Smooth muscle cell (in vitro differentiated cells): ENCODE measurements at regions not wholly inside any gene's neighbourhood (a gene's known extent, or its start where the extent isn't known, plus 50 kb on each side); places are given as distances from the start of the nearest gene placed in this dataset.

Experiments
- DNase-seq: peaks from one replicate; lab custom pipeline; 2025; ENCODE audit not compliant: unreplicated experiment; lab: John Stamatoyannopoulos, UW
- H2AFZ ChIP-seq: fragments of 200-600 bp; sonication (generic); 2 replicates; pipeline ENCODE4 v1.6.0; 2016; ENCODE audit warnings: antibody characterized with exemption, low read depth, mild to moderate bottlenecking
- H3F3A ChIP-seq: fragments of 200-600 bp; sonication (generic); 2 replicates; pipeline ENCODE4 v1.6.0; 2017; ENCODE audit warnings: antibody characterized with exemption, low read depth
- H3K27ac ChIP-seq: fragments of 200-600 bp; sonication (generic); 2 replicates; pipeline ENCODE4 v1.5.1; 2016; ENCODE audit warnings: low read depth, mild to moderate bottlenecking
- H3K27me3 ChIP-seq: fragments of 200-600 bp; sonication (generic); 2 replicates; pipeline ENCODE4 v1.6.1; 2016; ENCODE audit warnings: low read depth, mild to moderate bottlenecking
- H3K36me3 ChIP-seq: fragments of 200-600 bp; sonication (generic); 2 replicates; pipeline ENCODE4 v1.5.1; 2016; ENCODE audit warnings: low read depth
- H3K4me1 ChIP-seq: fragments of 200-600 bp; sonication (generic); 2 replicates; pipeline ENCODE4 v1.5.1; 2016; ENCODE audit warnings: low read depth
- H3K4me2 ChIP-seq: fragments of 200-600 bp; sonication (generic); 2 replicates; pipeline ENCODE4 v1.6.0; 2016; ENCODE audit warnings: mild to moderate bottlenecking
- H3K4me3 ChIP-seq: fragments of 200-600 bp; sonication (generic); 2 replicates; pipeline ENCODE4 v1.5.1; 2016; ENCODE audit warnings: mild to moderate bottlenecking
- H3K79me2 ChIP-seq: fragments of 200-600 bp; sonication (generic); 2 replicates; pipeline ENCODE4 v1.6.0; 2016; ENCODE audit warnings: low read depth, mild to moderate bottlenecking
- H3K9ac ChIP-seq: fragments of 200-600 bp; sonication (generic); 2 replicates; pipeline ENCODE4 v1.6.0; 2016; ENCODE audit warnings: low read depth
- H3K9me3 ChIP-seq: fragments of 200-600 bp; sonication (generic); replicated peaks from 2 replicates; pipeline ENCODE4 v1.5.1; 2016; ENCODE audit warnings: low read depth
- H4K20me1 ChIP-seq: fragments of 200-600 bp; sonication (generic); 2 replicates; pipeline ENCODE4 v1.6.0; 2016; ENCODE audit warnings: low read depth
- CTCF ChIP-seq: fragments of 200-600 bp; sonication (generic); IDR thresholded peaks from 2 replicates; pipeline ENCODE4 v1.5.1; 2017; ENCODE audit warnings: borderline replicate concordance, mild to moderate bottlenecking, antibody characterized with exemption; ENCODE audit not compliant: insufficient read depth, poor library complexity, severe bottlenecking
- WGBS: methylation state at CpG from one replicate; pipeline ENCODE4 v1.1.7; 2016; ENCODE audit warnings: low lambda C conversion rate; 5-methylcytosine and 5-hydroxymethylcytosine counted together

DNA sequence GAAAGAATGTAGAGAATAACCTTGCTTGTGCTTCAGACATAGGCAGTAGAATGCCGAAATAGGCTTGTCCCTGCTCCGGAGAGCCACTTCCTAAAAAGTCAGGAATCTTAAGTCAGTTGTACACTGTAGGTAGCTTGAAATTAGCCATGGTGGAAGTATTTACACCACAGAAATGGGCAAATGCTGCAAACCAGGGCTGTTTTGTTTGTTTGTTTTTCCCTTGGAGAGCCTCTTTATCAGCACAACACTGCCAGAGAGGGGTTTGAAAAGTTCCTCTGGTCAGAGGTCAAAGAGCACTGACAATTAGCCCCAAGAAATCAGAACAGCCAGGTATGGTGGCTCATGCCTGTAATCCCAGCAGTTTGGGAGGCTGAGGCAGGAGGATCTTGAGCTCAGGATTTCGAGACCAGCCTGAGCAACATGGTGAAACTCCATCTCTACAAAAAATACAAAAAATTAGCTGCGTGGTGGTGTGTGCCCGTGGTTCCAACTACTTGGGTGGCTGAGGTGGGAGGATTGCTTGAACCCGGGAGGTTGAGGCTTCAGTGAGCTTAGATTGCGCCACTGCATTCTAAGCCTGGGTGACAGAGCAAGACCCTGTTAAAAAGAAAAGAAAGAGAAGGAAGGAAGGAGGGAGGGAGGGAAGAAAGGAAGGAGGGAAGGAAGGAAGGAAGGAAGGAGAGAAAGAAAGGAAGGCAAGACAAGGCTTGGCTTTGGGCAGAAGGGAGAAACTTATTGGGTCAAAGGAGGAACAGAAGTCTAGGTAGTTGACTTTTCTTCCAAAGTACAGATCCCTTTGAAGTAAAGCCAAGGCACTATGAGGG, 61.0 kb upstream of the ZMYND8 start:
- WGBS, result 92% methylated on average over 7 of the region's 7 CpGs
- H3K4me1 ChIP-seq, result no peaks in the 10 kb centered on the region
- no peaks in the 10 kb centered on the region for H3F3A ChIP-seq
- H3K9ac ChIP-seq, result no peak overlapping the region
- H3K27me3 ChIP-seq, result no peaks in the 10 kb centered on the region
- H3K4me3 ChIP-seq, result no peak overlapping the region
- H3K79me2 ChIP-seq, result no peaks in the 10 kb centered on the region
- no peaks in the 10 kb centered on the region for H3K9me3 ChIP-seq
- no peaks in the 10 kb centered on the region for H4K20me1 ChIP-seq
- H3K4me2 ChIP-seq, result no peak overlapping the region
- no peak overlapping the region for H2AFZ ChIP-seq
- no peak for DNase-seq
- H3K36me3 ChIP-seq, result no peaks in the 10 kb centered on the region
- no peak overlapping the region for H3K27ac ChIP-seq
- no peak for TF ChIP-seq CTCF

GRCh38 chr20:47418069-47418757, 61.7 kb upstream of the ZMYND8 start:
- Histone ChIP-seq H3K27me3 (no peaks in the 10 kb centered on the region), H3K9me3 (no peaks in the 10 kb centered on the region), H3K9ac (no peak overlapping the region), H3K4me1 (no peaks in the 10 kb centered on the region), H3K4me2 (no peak overlapping the region), H3K4me3 (no peak overlapping the region), H4K20me1 (no peaks in the 10 kb centered on the region), H3K79me2 (no peaks in the 10 kb centered on the region), H3F3A (no peaks in the 10 kb centered on the region), H3K36me3 (no peaks in the 10 kb centered on the region), H3K27ac (no peak overlapping the region), H2AFZ (no peak overlapping the region)
- no peak for TF ChIP-seq CTCF
- WGBS, result 80% methylated on average over 7 of the region's 7 CpGs
- DNase-seq, result no peak

- H3K27me3 ChIP-seq, result no peaks in the 10 kb centered on the region
- DNase-seq, result no peak
- 88% methylated on average over 7 of the region's 7 CpGs for WGBS
Observed at GRCh38 chr20:47419953-47420514, 63.5 kb upstream of the ZMYND8 start.

More at GRCh38 chr20:47419953-47420514, 63.5 kb upstream of the ZMYND8 start:
- Histone ChIP-seq H3K36me3 (no peaks in the 10 kb centered on the region), H3K27ac (no peak overlapping the region), H3K9me3 (no peaks in the 10 kb centered on the region), H3K4me2 (no peak overlapping the region), H2AFZ (no peak overlapping the region), H4K20me1 (no peaks in the 10 kb centered on the region), H3K4me1 (no peaks in the 10 kb centered on the region), H3F3A (no peaks in the 10 kb centered on the region), H3K79me2 (no peaks in the 10 kb centered on the region), H3K4me3 (no peak overlapping the region), H3K9ac (no peak overlapping the region)
- TF ChIP-seq CTCF, result no peak
